GM21423 (cell line): ENCODE measurements at regions not wholly inside any gene's neighbourhood (a gene's known extent, or its start where the extent isn't known, plus 50 kb on each side); places are given as distances from the start of the nearest gene placed in this dataset.
"Not testable (repeated sequence)": the region's sequence is repeated elsewhere in the genome, so short reads cannot be mapped to it uniquely, and the experiment has no call there.

ENCODE experiments used
- ATAC-seq: cut with Tn5 transposase; IDR thresholded peaks from one replicate; pipeline ENCODE4 v1.9.1; 2021; ENCODE audit warnings: mild to moderate bottlenecking, moderate library complexity; ENCODE audit not compliant: unreplicated experiment

DNA sequence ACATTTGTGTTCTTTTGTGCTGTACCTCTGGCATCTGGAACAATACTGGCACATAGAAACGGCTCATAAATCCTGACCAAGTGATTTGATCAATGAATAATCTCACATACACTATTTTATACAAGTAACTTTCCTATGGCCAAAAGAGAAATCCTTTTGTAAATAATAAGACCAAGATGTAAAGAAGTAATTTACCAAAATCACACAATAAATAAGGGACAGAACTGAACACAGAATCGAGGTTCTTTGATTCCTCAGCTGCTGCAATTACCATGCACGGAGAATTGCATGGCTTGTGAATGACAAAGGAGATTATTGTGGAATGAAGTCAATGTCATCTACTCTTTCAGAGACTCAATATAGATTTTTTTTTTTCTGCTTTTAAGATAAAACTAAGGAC is 576.8 kb upstream of the SMIM31 start:
- no peak for ATAC-seq

DNA sequence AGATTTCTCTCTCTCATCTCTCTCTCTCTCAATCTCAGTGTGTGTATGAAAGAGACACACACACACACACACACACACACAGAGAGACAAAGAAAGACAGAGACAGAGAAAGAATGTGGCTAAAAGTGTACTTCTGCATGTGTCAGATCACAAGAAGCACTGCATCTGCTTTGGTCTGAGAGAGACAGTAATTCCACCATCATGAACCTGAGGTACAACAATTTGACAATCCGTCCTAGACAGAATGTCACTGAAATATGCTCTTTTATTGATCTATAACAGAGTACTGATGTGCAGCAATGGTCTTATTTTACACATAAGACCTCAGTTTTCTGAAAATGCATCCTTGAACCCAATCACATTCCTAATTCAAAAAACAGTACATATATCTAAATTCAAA is 576.2 kb upstream of the SMIM31 start:
- ATAC-seq, result no peak

DNA sequence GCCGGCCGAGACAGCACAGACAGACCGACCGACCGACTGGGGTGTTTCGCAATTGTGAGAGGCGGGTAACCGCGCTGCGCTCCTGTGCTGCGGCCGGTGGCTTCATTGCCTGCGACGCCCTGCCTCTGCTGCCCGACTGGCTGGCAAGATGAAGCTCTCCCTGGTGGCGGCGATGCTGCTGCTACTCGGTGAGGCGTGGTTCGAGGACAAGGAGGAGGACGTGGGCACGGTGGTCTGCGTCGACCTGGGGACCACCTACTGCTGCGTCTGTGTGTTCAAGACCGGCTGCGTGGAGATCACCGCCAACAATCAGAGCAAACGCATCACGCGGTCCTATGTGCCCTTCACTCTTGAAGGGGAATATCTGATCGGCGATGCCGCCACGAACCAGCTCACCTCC is 565.7 kb upstream of the SMIM31 start:
- no peak for ATAC-seq

DNA sequence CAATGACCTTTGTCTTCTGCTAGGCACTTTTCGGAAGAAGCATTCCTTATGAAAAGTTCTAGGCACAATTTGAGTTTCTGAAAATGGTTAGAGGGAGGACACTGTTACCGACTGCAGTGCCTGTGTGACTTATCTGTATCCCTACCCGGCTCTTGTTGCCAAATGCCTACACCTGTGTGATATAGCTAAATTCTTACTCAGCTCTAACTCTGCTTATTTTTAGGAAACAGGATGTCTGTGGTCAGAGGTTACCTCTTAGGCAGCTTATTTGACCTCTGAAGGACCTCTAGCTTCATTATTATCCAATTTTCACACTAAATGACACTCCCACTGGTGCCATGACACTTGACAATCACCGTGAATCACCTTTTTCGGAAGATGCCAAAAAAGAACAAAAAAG is 561.1 kb upstream of the SMIM31 start:
- no peak for ATAC-seq

DNA sequence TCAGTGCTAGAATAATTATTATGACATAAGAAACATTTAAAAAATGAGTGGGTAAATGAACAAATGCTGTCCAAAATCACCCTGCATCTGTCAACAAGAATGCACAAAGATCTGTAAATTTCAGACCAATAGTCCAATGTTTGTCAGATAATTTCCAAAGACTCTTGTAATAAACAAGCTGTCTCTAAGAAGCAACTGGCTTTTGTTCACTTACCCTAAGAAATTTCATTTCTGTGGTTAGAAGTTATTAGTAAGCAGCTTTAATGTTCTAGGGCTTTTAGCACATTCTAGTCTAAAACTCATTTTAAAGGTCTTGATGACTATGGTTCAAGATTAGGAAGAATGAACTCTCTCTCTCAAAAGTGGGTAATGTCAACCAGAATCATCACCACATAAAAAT is 560.3 kb upstream of the SMIM31 start:
- no peak for ATAC-seq

DNA sequence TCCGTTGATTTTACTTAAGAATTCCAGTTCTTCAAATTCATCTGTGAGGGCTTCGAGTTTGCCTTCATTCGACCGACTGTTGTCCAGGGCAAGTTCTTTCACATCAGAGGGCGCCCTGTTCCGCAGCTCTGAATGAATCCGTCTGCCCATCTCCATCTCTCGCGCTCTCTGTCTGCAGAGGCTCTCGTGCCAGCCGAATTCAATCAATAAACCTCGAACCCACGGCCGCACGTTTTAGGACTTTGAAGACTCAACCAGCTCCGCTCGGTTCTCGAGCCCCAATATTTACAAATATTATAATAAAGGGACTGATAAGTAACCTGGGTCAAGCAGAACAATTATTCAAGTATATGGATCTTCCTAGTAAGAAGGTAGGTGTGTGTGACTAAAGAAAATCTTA is 556.4 kb upstream of the SMIM31 start:
- no peak for ATAC-seq

DNA sequence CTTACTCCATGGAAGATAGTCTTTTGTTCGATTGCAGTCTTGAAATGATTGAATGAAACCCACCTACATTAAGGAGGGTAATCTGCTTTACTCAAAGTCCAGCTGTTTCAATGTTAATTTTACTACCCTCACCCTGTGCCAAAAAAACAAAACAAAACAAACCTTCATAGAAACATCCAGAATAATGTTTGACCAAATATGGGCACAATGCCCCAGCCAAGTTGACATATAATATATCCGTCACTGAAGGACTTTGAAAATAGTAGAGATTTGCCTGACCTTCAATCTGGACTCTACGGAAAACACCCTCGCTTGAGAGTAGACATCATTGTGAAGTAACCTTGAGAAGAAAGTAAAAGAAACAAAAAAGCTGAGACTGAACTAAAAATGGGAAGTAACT is 550.5 kb upstream of the SMIM31 start:
- no peak for ATAC-seq

DNA sequence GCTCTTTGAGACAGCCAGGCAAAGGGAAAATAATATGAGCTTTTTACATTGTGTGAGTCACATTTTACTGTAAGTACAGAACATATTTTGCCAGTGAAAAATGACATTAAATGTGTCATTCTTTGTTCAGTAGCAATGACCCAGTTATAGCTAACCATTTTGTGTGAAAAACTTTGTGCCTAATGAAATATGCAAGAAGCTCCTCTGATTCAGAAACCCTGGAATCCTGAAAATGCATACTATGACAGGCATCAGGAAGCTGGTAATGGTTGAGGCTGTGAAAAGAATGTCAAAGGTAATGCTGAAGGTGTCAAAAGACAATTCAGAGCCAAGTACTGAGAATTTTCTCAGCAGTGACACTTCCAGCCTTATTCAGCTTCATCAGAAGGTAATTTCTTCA is 549.5 kb upstream of the SMIM31 start:
- no peak for ATAC-seq

DNA sequence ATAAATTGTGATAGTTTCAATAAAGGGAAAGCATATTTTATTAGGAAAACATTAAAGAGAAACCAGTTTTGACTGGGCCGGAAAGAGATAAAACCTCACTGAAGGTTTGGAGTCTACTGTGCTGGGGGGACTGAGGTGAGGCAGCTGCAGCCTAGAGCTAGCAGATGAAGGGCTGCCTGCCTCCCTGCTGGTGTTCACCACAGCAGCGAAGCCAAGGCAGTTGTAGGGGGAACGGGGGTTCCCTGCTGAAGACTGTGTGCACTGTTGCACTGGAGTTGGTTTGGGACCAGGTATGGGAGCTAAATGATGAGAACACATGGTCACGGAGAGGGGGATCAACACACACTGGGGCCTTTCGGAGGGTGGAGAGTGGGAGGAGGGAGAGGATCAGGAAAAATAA is 546.5 kb upstream of the SMIM31 start:
- ATAC-seq, result no peak

DNA sequence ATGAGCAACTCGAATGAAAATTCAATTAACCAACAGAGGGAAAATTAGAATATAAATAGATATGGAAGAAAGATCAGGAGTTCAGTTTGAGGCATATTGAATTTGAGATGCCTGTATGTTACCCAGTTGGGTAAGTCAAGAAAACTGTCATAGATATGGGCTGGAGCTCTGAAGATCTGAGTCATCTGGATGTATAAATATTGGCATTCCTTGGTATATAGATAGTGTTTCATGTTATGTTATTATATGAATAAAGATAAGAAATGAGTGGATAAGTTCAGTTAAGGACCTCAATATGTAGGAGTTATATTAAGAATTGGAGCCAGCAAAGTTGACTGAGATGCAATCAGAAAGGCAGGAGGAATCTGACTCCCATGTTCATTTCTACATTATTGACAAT is 543.6 kb upstream of the SMIM31 start:
- ATAC-seq, result no peak

DNA sequence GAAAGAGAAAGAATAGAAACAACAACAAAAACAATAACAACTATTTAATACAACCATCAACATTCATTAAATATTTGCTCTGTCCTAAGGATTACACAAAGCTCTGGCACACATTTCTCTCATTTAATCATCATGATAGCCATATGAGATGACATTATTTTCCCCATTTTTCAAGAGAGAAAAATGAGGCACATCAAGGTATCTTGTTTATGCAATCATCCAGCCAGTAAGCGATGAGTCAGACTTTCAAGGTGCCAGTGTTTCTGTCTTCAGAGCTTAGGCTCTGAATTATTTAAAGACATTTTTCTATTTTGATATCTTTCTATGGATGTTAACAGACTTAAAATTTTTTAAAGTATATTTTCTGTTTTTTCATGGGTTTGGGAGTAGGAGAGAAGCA is 541.8 kb upstream of the SMIM31 start:
- ATAC-seq, result no peak

DNA sequence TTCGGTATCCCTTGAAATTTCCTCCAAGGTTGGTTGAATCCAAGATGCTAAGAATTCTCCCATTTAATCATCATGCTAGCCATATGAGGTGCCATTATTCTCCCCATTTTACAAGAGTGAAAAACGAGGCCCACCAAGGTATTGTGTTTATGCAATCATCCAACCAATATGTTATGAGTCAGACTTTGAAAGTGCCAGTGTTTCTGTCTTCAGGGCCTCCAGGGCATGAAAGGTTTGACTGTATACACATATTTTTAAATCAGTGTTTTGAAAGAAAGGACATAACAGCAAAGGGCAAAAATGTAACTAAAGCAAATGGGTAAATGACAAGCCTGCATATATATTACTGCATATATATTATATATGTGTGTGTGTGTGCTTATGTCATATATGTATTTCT is 541.2 kb upstream of the SMIM31 start:
- ATAC-seq, result no peak

DNA sequence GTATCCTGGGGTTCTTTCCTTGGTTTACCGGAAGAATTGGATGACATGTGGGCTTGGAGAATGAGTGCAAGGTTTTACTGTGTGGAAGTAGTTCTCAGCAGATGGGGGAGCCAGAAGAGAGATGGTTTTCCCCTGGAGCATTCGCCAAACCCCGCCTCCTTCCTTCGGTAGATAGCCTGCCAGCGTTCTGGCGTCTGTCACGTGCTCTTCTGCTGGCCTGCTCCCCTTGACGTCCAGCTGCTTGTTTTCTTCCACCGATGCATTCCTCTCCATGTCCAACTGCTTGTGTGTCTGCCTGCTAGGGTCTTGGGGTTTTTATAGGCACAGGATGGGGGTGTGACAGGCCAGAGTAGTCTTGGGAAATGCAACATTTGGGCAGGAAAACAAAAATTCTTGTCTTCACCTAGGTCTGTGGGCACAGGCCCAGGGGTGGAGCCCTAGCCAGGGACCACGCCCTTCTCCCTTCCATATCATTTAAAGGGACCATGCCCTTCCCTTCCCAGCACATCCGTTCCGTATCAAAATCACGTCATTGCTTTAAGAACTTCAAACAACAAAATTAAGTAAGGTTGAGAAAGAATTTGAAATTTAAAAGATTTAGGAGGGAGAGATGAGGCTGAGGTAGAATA is 538.7 kb upstream of the SMIM31 start:
- no peak for ATAC-seq

DNA sequence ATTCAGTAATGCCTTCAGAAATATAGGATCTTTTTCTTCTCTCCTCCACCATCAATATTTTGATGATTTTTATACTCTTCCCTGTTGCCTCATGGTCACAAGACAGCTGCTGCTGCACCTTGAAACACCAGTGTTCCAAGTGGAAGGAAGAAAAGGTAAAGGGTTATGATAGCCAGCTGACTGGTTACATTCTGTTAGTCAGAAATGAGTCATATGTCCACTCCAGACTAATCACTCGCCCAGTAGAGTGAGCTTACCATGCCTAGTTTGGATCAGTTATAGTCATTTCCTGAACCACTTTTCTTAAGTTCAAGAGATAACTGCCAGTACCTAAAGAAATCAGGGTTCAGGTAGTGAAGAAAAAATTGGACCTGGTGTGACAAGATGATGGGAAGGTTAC is 532.3 kb upstream of the SMIM31 start:
- ATAC-seq, result no peak

DNA sequence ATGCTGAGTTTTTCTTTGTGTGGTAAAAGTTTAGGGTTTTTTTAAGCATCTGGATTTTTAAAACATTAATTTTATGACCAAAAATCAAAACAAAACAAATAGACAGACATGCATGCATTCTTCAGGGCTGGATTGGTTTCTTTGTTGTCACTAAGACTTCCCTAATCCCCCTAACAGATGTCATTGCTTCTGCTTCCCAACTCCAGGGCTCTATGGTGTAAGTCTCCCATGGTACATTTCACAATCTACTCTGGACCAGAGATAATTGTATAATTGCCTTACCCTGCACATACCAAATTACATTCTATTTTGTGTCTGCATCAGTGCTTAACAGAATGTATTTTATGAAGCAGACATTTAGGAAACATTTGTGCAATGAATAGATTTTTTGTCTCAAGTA is 529.1 kb upstream of the SMIM31 start:
- no peak for ATAC-seq

DNA sequence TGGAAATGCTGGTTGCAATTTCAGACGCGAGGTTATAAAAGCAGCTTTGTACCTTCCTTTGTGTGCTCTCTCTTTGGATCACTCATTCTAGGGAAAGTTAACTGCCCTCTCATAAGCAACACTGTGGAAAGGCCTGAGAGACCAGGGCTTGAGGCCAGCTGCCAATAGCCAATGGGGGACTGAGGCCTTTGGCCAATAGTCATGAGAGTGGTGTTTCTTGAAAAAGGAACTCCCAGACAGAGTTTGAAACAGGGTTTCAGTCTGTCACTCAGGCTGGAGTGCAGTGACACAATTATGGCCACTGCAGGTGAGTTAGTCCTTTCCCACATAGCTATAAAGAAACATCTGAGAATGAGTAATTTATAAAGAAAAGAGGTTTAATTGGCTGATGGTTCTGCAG is 524.7 kb upstream of the SMIM31 start:
- no peak for ATAC-seq

DNA sequence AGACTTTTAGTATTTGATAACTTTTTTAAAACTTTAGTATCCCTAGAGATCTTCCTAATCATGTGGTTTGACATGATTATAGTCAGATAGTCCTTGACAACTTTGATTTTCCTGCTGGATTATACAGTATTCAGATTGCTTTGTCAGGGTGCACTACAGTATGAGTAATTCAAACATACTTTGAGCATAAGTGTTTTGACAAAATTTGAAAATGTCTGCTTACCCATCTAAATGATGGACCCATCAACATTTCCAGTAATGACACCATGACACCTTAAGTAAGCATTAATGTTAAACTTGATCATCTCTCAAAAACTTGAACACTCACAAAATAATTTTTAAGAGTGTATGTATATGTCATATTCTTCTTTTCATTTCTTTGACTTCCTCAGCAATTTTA is 514.5 kb upstream of the SMIM31 start:
- ATAC-seq, result no peak

DNA sequence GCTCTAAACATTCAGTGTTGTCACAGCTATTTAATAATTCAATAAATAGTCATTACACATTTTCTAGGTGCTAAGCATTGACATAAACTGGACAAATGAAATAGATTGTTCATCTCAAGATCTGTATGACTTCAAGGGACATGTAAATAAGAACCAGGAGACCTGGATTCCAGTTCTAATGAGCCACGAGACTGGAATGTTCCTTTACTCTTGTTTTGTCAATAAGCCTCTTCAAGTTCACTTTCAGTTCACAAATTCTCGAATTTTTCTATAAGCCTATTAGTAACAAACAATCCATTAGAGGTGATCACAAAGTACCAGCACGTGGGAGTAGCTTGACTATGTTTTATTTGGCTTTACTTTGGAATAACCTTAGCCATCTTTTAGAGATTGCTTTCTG is 514.0 kb upstream of the SMIM31 start:
- no peak for ATAC-seq

DNA sequence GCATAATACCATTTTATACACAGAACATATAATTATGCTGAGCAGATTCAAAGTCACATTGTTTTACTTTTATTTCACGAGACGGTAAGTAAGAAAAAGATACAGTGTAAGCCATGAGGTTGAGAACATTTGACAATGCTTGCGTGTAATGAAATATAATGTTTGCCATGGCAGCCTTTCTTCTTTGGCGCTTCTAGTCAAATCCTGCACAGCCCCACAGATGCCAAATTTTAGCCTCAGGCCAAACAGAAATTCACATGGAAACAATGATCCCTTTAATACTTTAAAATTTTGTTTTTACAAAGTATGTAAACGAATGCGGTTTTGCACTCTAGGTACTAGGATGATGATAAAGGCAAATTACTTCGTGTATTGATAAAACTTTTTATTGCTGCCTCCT is 502.7 kb upstream of the SMIM31 start:
- no peak for ATAC-seq

DNA sequence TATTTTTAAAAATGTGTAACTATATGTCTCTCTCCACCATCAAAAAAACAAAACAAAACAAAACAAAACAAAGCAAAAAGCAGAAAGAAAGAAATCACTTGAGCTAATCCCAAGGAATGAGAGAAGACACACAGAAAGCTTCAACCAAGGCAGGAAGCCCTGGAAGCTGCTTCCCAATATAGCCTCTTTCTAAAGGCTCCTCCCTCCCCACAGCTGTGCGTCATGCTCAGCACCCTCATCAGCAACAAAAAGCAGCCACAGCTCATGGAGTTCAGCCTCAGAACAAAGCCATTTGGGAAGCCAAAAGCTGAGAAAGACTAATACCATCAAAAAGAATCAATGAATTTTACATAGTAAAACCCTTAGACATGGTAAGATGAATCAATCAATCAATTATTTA is 501.6 kb upstream of the SMIM31 start:
- no peak for ATAC-seq

DNA sequence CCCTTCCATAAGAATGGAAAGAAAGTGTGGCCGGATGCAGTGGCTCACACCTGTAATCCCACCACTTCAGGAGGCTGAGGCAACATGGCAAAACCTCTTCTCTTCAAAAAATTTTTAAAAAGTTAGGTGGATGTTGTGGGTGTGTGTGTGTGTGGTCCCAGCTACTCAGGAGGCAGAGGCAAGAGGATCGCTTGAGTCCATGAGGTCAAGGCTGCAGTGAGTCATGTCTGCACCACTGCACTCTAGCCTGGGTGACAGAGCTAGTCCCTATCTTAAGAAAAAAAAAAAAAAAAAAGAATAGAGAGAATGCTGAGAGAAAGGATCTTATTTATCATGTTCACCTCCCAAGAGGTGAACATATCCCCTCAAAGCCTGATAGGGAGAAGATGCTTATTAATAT is 492.1 kb upstream of the SMIM31 start:
- no peak for ATAC-seq

DNA sequence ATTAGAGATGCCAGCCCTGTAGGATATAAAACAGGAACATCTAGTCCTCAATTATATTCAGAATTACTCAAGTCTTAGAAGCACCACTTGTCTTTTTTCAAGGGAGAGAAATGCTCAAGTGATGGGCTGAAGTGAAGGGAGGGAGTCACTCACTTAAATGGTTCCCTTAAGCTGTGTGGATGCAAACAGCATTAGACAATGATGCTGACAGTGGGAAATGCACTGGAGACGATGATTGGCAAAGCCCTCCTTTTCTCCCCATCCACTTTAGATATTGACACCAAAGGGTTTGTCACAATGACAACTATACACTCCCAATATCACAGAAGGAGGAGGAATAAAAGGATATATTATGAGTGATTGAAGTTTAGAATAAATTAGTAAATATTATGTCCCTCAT is 491.4 kb upstream of the SMIM31 start:
- not testable (repeated sequence) for ATAC-seq

DNA sequence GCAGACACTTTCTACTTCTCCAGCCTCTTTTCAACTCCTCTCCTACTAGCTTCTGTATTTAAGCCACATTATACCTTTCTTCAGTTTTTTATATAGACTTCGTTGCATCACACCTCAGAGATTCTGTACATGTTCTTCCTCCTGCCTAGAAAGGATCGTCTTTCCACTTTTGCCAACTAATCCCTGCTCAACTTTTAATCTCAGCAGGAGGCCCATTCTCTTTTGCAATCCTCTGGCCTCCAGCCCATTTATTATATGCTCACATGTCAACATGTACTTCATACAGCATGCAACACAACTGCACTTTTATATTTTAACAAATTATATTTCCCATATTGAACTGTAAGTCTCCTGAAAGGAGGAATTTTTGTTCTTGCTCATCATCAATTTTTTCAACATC is 476.5 kb upstream of the SMIM31 start:
- ATAC-seq, result not testable (repeated sequence)

DNA sequence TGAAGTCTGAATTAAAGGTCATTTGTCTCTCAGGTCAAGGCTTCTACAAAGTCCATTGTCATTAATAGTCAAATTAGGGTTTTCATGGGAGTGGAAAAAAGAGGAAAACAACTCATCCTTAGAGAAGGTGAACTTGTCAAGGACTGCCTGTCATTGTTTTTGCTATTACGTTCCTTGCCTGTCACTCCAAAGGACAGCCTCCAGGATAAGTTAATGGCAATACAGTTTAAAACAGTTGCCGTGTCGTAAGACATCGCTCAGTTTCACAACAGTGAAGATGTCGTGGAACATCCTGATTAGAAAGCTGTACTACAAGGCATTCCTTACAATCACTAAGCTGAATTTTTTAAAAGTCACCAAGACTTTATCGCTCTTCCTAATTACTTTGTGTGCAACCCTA is 466.8 kb upstream of the SMIM31 start:
- ATAC-seq, result no peak
